ENCODE measurements at regions not wholly inside any gene's neighbourhood (a gene's known extent, or its start where the extent isn't known, plus 50 kb on each side); places are given as distances from the start of the nearest gene placed in this dataset.

DNA sequence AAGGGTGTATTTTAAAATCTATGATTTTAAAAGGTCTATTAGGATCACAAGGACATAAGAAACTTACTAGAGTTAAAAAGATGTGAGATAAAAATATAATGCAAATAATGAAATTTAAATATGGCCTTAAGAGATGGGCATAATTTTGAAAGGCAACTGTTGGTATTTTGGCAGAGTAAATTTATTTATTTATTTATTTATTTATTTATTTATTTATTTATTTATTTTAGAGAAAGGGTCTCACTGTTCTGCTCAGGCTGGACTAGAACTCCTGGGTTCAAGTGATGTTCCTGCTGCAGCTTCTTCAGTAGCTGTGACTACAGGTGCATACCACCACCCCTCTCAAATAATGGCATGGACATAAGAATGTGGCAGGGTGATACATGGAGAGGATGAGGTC, 932.1 kb upstream of the LCORL start:
- Mint-ChIP-seq H3K9me3 (ENCODE audit: unreplicated experiment) (no peaks in the 10 kb centered on the region), H3K4me3 (ENCODE audit: unreplicated experiment) (no peak overlapping the region), H3K27ac (ENCODE audit: unreplicated experiment) (no peak overlapping the region), H3K36me3 (ENCODE audit: low read depth, unreplicated experiment) (no peaks in the 10 kb centered on the region), H3K4me1 (ENCODE audit: unreplicated experiment) (no peaks in the 10 kb centered on the region), H3K27me3 (ENCODE audit: unreplicated experiment) (no peaks in the 10 kb centered on the region)
- TF ChIP-seq, protein P1, sequence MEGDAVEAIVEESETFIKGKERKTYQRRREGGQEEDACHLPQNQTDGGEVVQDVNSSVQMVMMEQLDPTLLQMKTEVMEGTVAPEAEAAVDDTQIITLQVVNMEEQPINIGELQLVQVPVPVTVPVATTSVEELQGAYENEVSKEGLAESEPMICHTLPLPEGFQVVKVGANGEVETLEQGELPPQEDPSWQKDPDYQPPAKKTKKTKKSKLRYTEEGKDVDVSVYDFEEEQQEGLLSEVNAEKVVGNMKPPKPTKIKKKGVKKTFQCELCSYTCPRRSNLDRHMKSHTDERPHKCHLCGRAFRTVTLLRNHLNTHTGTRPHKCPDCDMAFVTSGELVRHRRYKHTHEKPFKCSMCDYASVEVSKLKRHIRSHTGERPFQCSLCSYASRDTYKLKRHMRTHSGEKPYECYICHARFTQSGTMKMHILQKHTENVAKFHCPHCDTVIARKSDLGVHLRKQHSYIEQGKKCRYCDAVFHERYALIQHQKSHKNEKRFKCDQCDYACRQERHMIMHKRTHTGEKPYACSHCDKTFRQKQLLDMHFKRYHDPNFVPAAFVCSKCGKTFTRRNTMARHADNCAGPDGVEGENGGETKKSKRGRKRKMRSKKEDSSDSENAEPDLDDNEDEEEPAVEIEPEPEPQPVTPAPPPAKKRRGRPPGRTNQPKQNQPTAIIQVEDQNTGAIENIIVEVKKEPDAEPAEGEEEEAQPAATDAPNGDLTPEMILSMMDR (IDR thresholded peaks at IDR 0.05; ENCODE audit: unreplicated experiment), result no peak
- no peak for DNase-seq (ENCODE audit: low spot score)

- Mint-ChIP-seq H3K27ac (ENCODE audit: unreplicated experiment) (no peak overlapping the region), H3K4me3 (ENCODE audit: unreplicated experiment) (no peak overlapping the region), H3K27me3 (ENCODE audit: unreplicated experiment) (no peaks in the 10 kb centered on the region), H3K4me1 (ENCODE audit: unreplicated experiment) (no peaks in the 10 kb centered on the region), H3K36me3 (ENCODE audit: low read depth, unreplicated experiment) (no peaks in the 10 kb centered on the region), H3K9me3 (ENCODE audit: unreplicated experiment) (no peaks in the 10 kb centered on the region)
- DNase-seq (ENCODE audit: low spot score), result no peak
- TF ChIP-seq, protein P1 (IDR thresholded peaks at IDR 0.05; ENCODE audit: unreplicated experiment), result no peak
These were observed 923.9 kb upstream of the LCORL start for GRCh38 chr4:18945464-18945863.

DNA sequence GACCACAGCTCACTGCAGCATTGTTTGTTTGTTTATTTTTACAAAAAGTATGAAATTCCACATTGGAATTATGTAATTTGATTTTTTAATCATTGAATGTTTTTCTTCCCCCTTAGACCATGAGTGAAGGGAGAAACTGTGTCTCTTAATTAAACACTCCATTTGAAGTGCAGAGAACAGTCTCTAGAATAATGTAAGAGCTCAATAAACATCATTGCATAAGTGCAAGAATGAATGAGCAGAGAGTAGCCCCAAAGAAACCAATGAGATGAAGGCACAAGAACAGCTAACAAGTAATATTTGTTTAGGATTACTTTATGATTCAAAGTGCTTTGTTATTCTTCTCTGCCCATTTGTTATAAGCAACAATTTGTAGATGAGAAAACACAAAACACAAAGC, 921.3 kb upstream of the LCORL start:
- no peaks in the 10 kb centered on the region for H3K36me3 Mint-ChIP-seq (ENCODE audit: low read depth, unreplicated experiment)
- H3K27ac Mint-ChIP-seq (ENCODE audit: unreplicated experiment), result no peak overlapping the region
- DNase-seq (ENCODE audit: low spot score), result no peak
- H3K27me3 Mint-ChIP-seq (ENCODE audit: unreplicated experiment), result no peaks in the 10 kb centered on the region
- TF ChIP-seq, protein P1 (IDR thresholded peaks at IDR 0.05; ENCODE audit: unreplicated experiment), result no peak
- H3K9me3 Mint-ChIP-seq (ENCODE audit: unreplicated experiment), result no peaks in the 10 kb centered on the region
- no peak overlapping the region for H3K4me3 Mint-ChIP-seq (ENCODE audit: unreplicated experiment)
- no peaks in the 10 kb centered on the region for H3K4me1 Mint-ChIP-seq (ENCODE audit: unreplicated experiment)

DNA sequence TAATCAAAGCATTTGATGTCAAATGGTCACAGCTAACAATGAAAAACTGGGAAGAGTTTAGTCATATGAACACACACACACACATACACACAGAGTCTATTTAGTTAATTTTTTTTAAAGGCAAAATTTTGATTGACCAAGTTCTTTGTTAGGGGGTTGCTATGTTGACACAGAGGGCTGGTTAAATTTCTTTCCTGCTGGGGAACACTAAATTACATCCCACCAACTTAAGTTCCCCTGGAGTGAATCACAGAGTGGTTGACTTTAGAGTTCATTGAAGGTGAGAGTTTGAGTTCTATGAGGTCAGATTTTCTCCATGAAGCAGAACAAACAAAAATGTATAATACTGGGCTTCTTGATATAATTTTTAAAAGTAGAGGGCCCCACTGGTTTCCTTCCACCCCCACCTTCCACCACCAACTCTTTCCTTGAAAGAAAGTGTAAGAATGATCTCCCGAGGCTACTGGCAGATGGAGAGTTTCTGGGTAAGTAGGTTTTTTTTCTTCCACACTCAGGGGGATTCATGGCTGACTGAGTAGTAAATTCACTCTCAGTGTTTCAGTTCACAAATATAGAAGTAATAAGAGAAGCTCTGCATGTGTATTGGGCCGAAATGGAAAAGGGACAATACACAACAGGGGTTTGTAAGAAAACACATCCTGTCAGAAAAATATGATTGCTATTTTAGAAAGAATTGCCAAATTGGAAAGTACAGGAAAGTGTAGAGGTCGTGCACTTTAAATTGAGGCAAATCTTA, 917.0 kb upstream of the LCORL start:
- Mint-ChIP-seq H3K36me3 (ENCODE audit: low read depth, unreplicated experiment) (no peaks in the 10 kb centered on the region), H3K4me1 (ENCODE audit: unreplicated experiment) (peaks cover 13% of the 10 kb centered on the region), H3K27ac (ENCODE audit: unreplicated experiment) (no peak overlapping the region), H3K4me3 (ENCODE audit: unreplicated experiment) (no peak overlapping the region), H3K27me3 (ENCODE audit: unreplicated experiment) (no peaks in the 10 kb centered on the region), H3K9me3 (ENCODE audit: unreplicated experiment) (no peaks in the 10 kb centered on the region)
- TF ChIP-seq, protein P1 (IDR thresholded peaks at IDR 0.05; ENCODE audit: unreplicated experiment), result no peak
- DNase-seq (ENCODE audit: low spot score), result no peak

DNA sequence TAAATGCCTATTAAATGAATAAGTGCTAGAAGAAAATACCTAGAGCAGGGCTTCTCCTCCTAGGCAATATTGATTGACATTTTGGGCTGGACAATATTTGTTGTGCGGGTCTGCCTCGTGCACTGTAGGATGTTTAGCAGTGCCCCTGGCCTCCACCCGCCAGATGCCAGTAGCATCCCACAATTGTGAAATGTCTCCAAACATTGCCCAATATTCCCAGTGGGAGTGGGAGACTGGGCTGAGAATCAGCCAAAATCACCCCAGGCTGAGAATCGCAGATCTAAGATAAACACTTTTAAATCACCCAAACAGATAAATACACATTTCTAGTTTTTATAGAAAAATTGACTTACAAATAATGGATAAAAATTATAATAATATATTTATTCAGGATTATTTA, 916.2 kb upstream of the LCORL start:
- Mint-ChIP-seq H3K27me3 (ENCODE audit: unreplicated experiment) (no peaks in the 10 kb centered on the region), H3K27ac (ENCODE audit: unreplicated experiment) (no peak overlapping the region), H3K36me3 (ENCODE audit: low read depth, unreplicated experiment) (no peaks in the 10 kb centered on the region), H3K4me3 (ENCODE audit: unreplicated experiment) (no peak overlapping the region), H3K9me3 (ENCODE audit: unreplicated experiment) (no peaks in the 10 kb centered on the region), H3K4me1 (ENCODE audit: unreplicated experiment) (peaks cover 14% of the 10 kb centered on the region)
- no peak for DNase-seq (ENCODE audit: low spot score)
- TF ChIP-seq, protein P1 (IDR thresholded peaks at IDR 0.05; ENCODE audit: unreplicated experiment), result no peak

All from endothelial cell (in vitro differentiated cells).